SK-N-MC (cell line): ENCODE measurements at regions not wholly inside any gene's neighbourhood (a gene's known extent, or its start where the extent isn't known, plus 50 kb on each side); places are given as distances from the start of the nearest gene placed in this dataset.

Experiments used
- EZH2 ChIP-seq: fragments of 200-600 bp; sonication (generic); IDR thresholded peaks from one replicate; pipeline ENCODE4 v1.6.1; 2017; ENCODE audit warnings: antibody characterized with exemption
- POLR2AphosphoS5 ChIP-seq: IDR thresholded peaks from 2 replicates; pipeline ENCODE4 v1.6.1; 2012; ENCODE audit warnings: mild to moderate bottlenecking, low read depth, low read length, borderline replicate concordance

GRCh38 chr6:27126815-27127537, 120.5 kb upstream of the PRSS16 start:
- TF ChIP-seq EZH2 (no peak), POLR2AphosphoS5 (peak; percentile 44)
